K562 (cell line): ENCODE measurements at regions not wholly inside any gene's neighbourhood (a gene's known extent, or its start where the extent isn't known, plus 50 kb on each side); places are given as distances from the start of the nearest gene placed in this dataset.

Experiments used
- CHD2 ChIP-seq: IDR thresholded peaks from 2 replicates; pipeline ENCODE4 v1.6.1; 2011; ENCODE audit warnings: low read depth, low read length
- HMGN3 ChIP-seq: IDR thresholded peaks from 2 replicates; pipeline ENCODE4 v1.6.1; 2011; ENCODE audit warnings: borderline replicate concordance, low read depth, mild to moderate bottlenecking, mixed read lengths, low read length; ENCODE audit not compliant: insufficient read length; ENCODE audit errors: extremely low read depth
- PRDM10 ChIP-seq: fragments of 450-650 bp; IDR thresholded peaks from 2 replicates; pipeline ENCODE4 v1.6.1; 2018; ENCODE audit not compliant: partially characterized antibody
- TF ChIP-seq, protein P1 (sequence below): sonication (generic); formaldehyde crosslinking; IDR thresholded peaks from 2 replicates; pipeline ENCODE4 v1.8.0; 2022; ENCODE audit warnings: mild to moderate bottlenecking, low read depth, missing genetic modification reagents
- TF ChIP-seq, protein P2 (sequence below): sonication (generic); formaldehyde crosslinking; IDR thresholded peaks from 2 replicates; pipeline ENCODE4 v1.8.0; 2023; ENCODE audit warnings: missing genetic modification reagents, mild to moderate bottlenecking, borderline replicate concordance

DNA sequence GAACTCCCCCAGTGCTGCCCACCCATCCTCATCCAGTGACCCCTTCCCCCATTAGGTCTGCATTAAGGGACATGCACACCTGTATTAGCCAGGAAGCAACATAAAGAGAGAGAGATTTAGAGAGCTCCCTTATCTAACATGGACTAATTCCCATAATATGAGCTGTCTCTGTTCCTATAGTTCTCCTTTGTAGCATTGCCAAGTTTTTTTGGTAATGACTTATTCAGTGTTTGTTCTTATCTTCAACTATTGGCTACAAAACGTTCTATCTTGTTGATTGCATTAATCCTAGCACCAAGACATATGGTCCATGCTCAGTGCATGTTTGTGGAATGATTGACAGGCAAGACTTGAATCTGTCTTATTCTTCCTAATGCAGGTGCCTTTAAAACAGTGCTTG, 264.0 kb downstream of the ADGRL2 start (continued):
- TF ChIP-seq, protein P1, sequence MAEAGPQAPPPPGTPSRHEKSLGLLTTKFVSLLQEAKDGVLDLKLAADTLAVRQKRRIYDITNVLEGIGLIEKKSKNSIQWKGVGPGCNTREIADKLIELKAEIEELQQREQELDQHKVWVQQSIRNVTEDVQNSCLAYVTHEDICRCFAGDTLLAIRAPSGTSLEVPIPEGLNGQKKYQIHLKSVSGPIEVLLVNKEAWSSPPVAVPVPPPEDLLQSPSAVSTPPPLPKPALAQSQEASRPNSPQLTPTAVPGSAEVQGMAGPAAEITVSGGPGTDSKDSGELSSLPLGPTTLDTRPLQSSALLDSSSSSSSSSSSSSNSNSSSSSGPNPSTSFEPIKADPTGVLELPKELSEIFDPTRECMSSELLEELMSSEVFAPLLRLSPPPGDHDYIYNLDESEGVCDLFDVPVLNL (CRISPR knock-in tag) = no peak
- TF ChIP-seq, protein P2, sequence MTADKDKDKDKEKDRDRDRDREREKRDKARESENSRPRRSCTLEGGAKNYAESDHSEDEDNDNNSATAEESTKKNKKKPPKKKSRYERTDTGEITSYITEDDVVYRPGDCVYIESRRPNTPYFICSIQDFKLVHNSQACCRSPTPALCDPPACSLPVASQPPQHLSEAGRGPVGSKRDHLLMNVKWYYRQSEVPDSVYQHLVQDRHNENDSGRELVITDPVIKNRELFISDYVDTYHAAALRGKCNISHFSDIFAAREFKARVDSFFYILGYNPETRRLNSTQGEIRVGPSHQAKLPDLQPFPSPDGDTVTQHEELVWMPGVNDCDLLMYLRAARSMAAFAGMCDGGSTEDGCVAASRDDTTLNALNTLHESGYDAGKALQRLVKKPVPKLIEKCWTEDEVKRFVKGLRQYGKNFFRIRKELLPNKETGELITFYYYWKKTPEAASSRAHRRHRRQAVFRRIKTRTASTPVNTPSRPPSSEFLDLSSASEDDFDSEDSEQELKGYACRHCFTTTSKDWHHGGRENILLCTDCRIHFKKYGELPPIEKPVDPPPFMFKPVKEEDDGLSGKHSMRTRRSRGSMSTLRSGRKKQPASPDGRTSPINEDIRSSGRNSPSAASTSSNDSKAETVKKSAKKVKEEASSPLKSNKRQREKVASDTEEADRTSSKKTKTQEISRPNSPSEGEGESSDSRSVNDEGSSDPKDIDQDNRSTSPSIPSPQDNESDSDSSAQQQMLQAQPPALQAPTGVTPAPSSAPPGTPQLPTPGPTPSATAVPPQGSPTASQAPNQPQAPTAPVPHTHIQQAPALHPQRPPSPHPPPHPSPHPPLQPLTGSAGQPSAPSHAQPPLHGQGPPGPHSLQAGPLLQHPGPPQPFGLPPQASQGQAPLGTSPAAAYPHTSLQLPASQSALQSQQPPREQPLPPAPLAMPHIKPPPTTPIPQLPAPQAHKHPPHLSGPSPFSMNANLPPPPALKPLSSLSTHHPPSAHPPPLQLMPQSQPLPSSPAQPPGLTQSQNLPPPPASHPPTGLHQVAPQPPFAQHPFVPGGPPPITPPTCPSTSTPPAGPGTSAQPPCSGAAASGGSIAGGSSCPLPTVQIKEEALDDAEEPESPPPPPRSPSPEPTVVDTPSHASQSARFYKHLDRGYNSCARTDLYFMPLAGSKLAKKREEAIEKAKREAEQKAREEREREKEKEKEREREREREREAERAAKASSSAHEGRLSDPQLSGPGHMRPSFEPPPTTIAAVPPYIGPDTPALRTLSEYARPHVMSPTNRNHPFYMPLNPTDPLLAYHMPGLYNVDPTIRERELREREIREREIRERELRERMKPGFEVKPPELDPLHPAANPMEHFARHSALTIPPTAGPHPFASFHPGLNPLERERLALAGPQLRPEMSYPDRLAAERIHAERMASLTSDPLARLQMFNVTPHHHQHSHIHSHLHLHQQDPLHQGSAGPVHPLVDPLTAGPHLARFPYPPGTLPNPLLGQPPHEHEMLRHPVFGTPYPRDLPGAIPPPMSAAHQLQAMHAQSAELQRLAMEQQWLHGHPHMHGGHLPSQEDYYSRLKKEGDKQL (CRISPR knock-in tag) = no peak
- no peak for TF ChIP-seq CHD2
- no peak for TF ChIP-seq PRDM10
- no peak for TF ChIP-seq HMGN3
